Neuron (in vitro differentiated cells): ENCODE measurements at regions not wholly inside any gene's neighbourhood (a gene's known extent, or its start where the extent isn't known, plus 50 kb on each side); places are given as distances from the start of the nearest gene placed in this dataset.

Source experiments
- H2AFZ ChIP-seq: one replicate; pipeline ENCODE4 v1.6.1; 2013; ENCODE audit warnings: low read depth, mild to moderate bottlenecking, inconsistent platforms, low read length, moderate library complexity
- H3K27me3 ChIP-seq: one replicate; pipeline ENCODE4 v1.6.1; 2013; ENCODE audit warnings: low read length; ENCODE audit not compliant: insufficient read depth
- H3K36me3 ChIP-seq: one replicate; pipeline ENCODE4 v1.6.1; 2013; ENCODE audit warnings: low read length; ENCODE audit not compliant: insufficient read depth
- H3K4me1 ChIP-seq: one replicate; pipeline ENCODE4 v1.6.1; 2013; ENCODE audit warnings: low read length; ENCODE audit not compliant: insufficient read depth
- H3K4me3 ChIP-seq: 2 replicates; pipeline ENCODE4 v1.5.1; 2013; ENCODE audit warnings: mild to moderate bottlenecking, low read length, moderate library complexity
- H3K9me3 ChIP-seq: one replicate; pipeline ENCODE4 v1.6.1; 2013; ENCODE audit warnings: low read length

GRCh38 chr9:38342532-38342931, 50.0 kb upstream of the ALDH1B1 start:
- Histone ChIP-seq H3K4me3 (no peak overlapping the region), H3K36me3 (no peaks in the 10 kb centered on the region), H2AFZ (no peak overlapping the region), H3K27me3 (peaks cover 6% of the 10 kb centered on the region), H3K4me1 (peaks cover 7% of the 10 kb centered on the region), H3K9me3 (no peaks in the 10 kb centered on the region)

- Histone ChIP-seq H3K4me1 (peaks cover 5% of the 10 kb centered on the region), H3K27me3 (peaks cover 6% of the 10 kb centered on the region), H3K9me3 (no peaks in the 10 kb centered on the region), H2AFZ (no peak overlapping the region), H3K4me3 (no peak overlapping the region), H3K36me3 (no peaks in the 10 kb centered on the region)
Observed at GRCh38 chr9:38342096-38342495, 50.4 kb upstream of the ALDH1B1 start.

- Histone ChIP-seq H3K36me3 (no peaks in the 10 kb centered on the region), H2AFZ (no peak overlapping the region), H3K9me3 (no peaks in the 10 kb centered on the region), H3K4me3 (no peak overlapping the region), H3K4me1 (no peaks in the 10 kb centered on the region), H3K27me3 (peaks cover 6% of the 10 kb centered on the region)
Observed at GRCh38 chr9:38339496-38339895, 53.0 kb upstream of the ALDH1B1 start.

GRCh38 chr9:38339087-38339486, 53.4 kb upstream of the ALDH1B1 start:
- H3K4me3 ChIP-seq: no peak overlapping the region
- no peaks in the 10 kb centered on the region for H3K4me1 ChIP-seq

GRCh38 chr9:38338342-38339018, 54.0 kb upstream of the ALDH1B1 start:
- Histone ChIP-seq H3K9me3 (no peaks in the 10 kb centered on the region), H3K4me3 (no peak overlapping the region), H3K4me1 (no peaks in the 10 kb centered on the region), H3K27me3 (peaks cover 6% of the 10 kb centered on the region), H2AFZ (no peak overlapping the region), H3K36me3 (no peaks in the 10 kb centered on the region)

More at GRCh38 chr9:38339087-38339486, 53.4 kb upstream of the ALDH1B1 start:
- H3K9me3 ChIP-seq: no peaks in the 10 kb centered on the region
- no peaks in the 10 kb centered on the region for H3K36me3 ChIP-seq
- H2AFZ ChIP-seq: no peak overlapping the region
- peaks cover 6% of the 10 kb centered on the region for H3K27me3 ChIP-seq

- no peak overlapping the region for H2AFZ ChIP-seq
- no peaks in the 10 kb centered on the region for H3K36me3 ChIP-seq
- H3K4me1 ChIP-seq: no peaks in the 10 kb centered on the region
- H3K27me3 ChIP-seq: peaks cover 6% of the 10 kb centered on the region
- no peaks in the 10 kb centered on the region for H3K9me3 ChIP-seq
- H3K4me3 ChIP-seq: no peak overlapping the region
Observed at GRCh38 chr9:38337706-38338264, 54.7 kb upstream of the ALDH1B1 start.

- no peak overlapping the region for H2AFZ ChIP-seq
- no peaks in the 10 kb centered on the region for H3K36me3 ChIP-seq
- no peaks in the 10 kb centered on the region for H3K4me1 ChIP-seq
- no peak overlapping the region for H3K4me3 ChIP-seq
- no peaks in the 10 kb centered on the region for H3K9me3 ChIP-seq
- H3K27me3 ChIP-seq: peaks cover 6% of the 10 kb centered on the region
Observed at GRCh38 chr9:38337181-38337580, 55.3 kb upstream of the ALDH1B1 start.

- no peak overlapping the region for H2AFZ ChIP-seq
- H3K4me1 ChIP-seq: no peaks in the 10 kb centered on the region
- no peak overlapping the region for H3K4me3 ChIP-seq
- no peaks in the 10 kb centered on the region for H3K36me3 ChIP-seq
- no peaks in the 10 kb centered on the region for H3K9me3 ChIP-seq
- H3K27me3 ChIP-seq: peaks cover 3% of the 10 kb centered on the region
Observed at GRCh38 chr9:38336341-38336740, 56.2 kb upstream of the ALDH1B1 start.

- Histone ChIP-seq H3K4me3 (no peak overlapping the region), H3K9me3 (no peaks in the 10 kb centered on the region), H3K27me3 (peaks cover 3% of the 10 kb centered on the region), H2AFZ (no peak overlapping the region), H3K4me1 (no peaks in the 10 kb centered on the region), H3K36me3 (no peaks in the 10 kb centered on the region)
Observed at GRCh38 chr9:38335686-38336085, 56.8 kb upstream of the ALDH1B1 start.

- Histone ChIP-seq H3K27me3 (peaks cover 3% of the 10 kb centered on the region), H3K36me3 (no peaks in the 10 kb centered on the region), H3K4me1 (no peaks in the 10 kb centered on the region), H2AFZ (no peak overlapping the region), H3K4me3 (no peak overlapping the region), H3K9me3 (no peaks in the 10 kb centered on the region)
Observed at GRCh38 chr9:38334234-38334633, 58.3 kb upstream of the ALDH1B1 start.

- Histone ChIP-seq H3K4me1 (no peaks in the 10 kb centered on the region), H3K27me3 (peaks cover 3% of the 10 kb centered on the region), H3K9me3 (no peaks in the 10 kb centered on the region), H2AFZ (no peak overlapping the region), H3K36me3 (no peaks in the 10 kb centered on the region), H3K4me3 (no peak overlapping the region)
Observed at GRCh38 chr9:38333047-38333446, 59.5 kb upstream of the ALDH1B1 start.

- no peak overlapping the region for H3K4me3 ChIP-seq
- H3K9me3 ChIP-seq: no peaks in the 10 kb centered on the region
- H2AFZ ChIP-seq: no peak overlapping the region
- no peaks in the 10 kb centered on the region for H3K36me3 ChIP-seq
- H3K4me1 ChIP-seq: no peaks in the 10 kb centered on the region
- H3K27me3 ChIP-seq: peaks cover under 1% of the 10 kb centered on the region
Observed at GRCh38 chr9:38332625-38333024, 59.9 kb upstream of the ALDH1B1 start.

GRCh38 chr9:38331141-38331540, 61.4 kb upstream of the ALDH1B1 start:
- Histone ChIP-seq H3K36me3 (no peaks in the 10 kb centered on the region), H2AFZ (no peak overlapping the region), H3K27me3 (no peaks in the 10 kb centered on the region), H3K9me3 (no peaks in the 10 kb centered on the region), H3K4me3 (no peak overlapping the region), H3K4me1 (no peaks in the 10 kb centered on the region)

GRCh38 chr9:38329968-38330367, 62.5 kb upstream of the ALDH1B1 start:
- Histone ChIP-seq H3K4me3 (no peak overlapping the region), H2AFZ (no peak overlapping the region), H3K36me3 (no peaks in the 10 kb centered on the region), H3K9me3 (no peaks in the 10 kb centered on the region), H3K4me1 (no peaks in the 10 kb centered on the region), H3K27me3 (no peaks in the 10 kb centered on the region)
